HS-5 (cell line): ENCODE measurements at regions not wholly inside any gene's neighbourhood (a gene's known extent, or its start where the extent isn't known, plus 50 kb on each side); places are given as distances from the start of the nearest gene placed in this dataset.
"Not testable (repeated sequence)": the region's sequence is repeated elsewhere in the genome, so short reads cannot be mapped to it uniquely, and the experiment has no call there.

Source experiments
- DNase-seq: peaks from one replicate; pipeline ENCODE4 v3.0.0-alpha.2; 2012; ENCODE audit warnings: low read depth

GRCh38 chr2:15681089-15681885 lies 89.6 kb downstream of the DDX1 start:
- no peak for DNase-seq

- no peak for DNase-seq
These were observed 90.7 kb downstream of the DDX1 start for GRCh38 chr2:15682354-15682753.

- no peak for DNase-seq
These were observed 92.7 kb downstream of the DDX1 start for GRCh38 chr2:15684161-15685039.

GRCh38 chr2:15685143-15685542 lies 93.5 kb downstream of the DDX1 start:
- no peak for DNase-seq

- no peak for DNase-seq
These were observed 95.0 kb downstream of the DDX1 start for GRCh38 chr2:15686643-15687042.

- no peak for DNase-seq
These were observed 95.6 kb downstream of the DDX1 start for GRCh38 chr2:15687243-15687642.

- no peak for DNase-seq
These were observed 96.1 kb downstream of the DDX1 start for GRCh38 chr2:15687720-15688119.

GRCh38 chr2:15688924-15689568 lies 97.4 kb downstream of the DDX1 start:
- DNase-seq, result no peak

GRCh38 chr2:15689654-15690053 lies 98.0 kb downstream of the DDX1 start:
- no peak for DNase-seq

- DNase-seq, result no peak
These were observed 100.1 kb downstream of the DDX1 start for GRCh38 chr2:15691586-15692310.

- DNase-seq, result no peak
These were observed 101.1 kb downstream of the DDX1 start for GRCh38 chr2:15692551-15693377.

GRCh38 chr2:15693382-15693781 lies 101.7 kb downstream of the DDX1 start:
- no peak for DNase-seq

- no peak for DNase-seq
These were observed 102.4 kb downstream of the DDX1 start for GRCh38 chr2:15693926-15694588.

- DNase-seq, result no peak
These were observed 102.9 kb downstream of the DDX1 start for GRCh38 chr2:15694589-15694986.

- no peak for DNase-seq
These were observed 104.1 kb downstream of the DDX1 start for GRCh38 chr2:15695582-15696330.

- DNase-seq, result not testable (repeated sequence)
These were observed 105.0 kb downstream of the DDX1 start for GRCh38 chr2:15696606-15697170.

- DNase-seq, result no peak
These were observed 108.5 kb downstream of the DDX1 start for GRCh38 chr2:15700131-15700530.

- DNase-seq, result no peak
These were observed 109.1 kb downstream of the DDX1 start for GRCh38 chr2:15700599-15701340.
